ENCODE measurements at regions not wholly inside any gene's neighbourhood (a gene's known extent, or its start where the extent isn't known, plus 50 kb on each side); places are given as distances from the start of the nearest gene placed in this dataset.
A peak's percentile ranks its signal among the peaks of the same experiment; 100 is the strongest.

DNA sequence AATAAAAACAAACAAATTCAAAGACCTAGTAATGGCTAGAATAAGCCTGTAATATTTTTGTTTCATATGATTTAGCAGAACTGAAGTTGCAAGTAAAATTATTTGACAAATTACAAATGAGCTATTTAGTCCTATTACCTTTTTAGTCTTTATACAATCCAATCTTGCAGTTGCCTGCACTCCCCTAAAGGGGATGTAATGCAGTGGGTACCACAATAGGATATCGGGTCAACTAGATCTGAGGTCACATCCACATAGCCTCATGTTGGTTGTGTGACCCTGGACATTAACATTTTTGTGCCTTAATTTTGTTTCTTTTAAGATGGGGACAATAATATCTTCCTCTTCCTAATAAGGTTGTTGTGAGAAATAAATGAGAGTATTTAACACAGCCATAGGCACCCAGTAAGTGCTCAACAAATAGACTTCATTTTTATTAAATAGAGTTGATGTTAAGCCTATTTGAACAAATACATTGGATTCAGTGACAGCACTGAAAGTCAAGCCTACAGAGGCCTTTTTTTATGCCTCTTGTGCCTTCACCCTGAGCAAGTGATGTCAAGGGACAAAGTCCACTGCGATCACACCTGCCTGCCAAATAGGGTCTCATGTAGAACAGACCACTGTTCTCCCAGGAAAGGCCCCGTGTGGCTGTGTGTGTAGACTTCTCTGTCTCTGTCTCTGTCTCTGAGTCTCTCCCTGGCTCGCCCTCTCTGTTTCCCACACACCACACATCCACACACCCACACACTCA, 124.8 kb downstream of the EVX1 start:
- 85% methylated on average over 4 of the region's 4 CpGs for WGBS (ENCODE audit: low lambda C conversion rate, missing lambda C conversion rate)
- no peak overlapping the region for H3K27ac ChIP-seq
- no peaks in the 10 kb centered on the region for H3K27me3 ChIP-seq
- H3K9me3 ChIP-seq (ENCODE audit: low read depth), result no peaks in the 10 kb centered on the region
- TF ChIP-seq EZH2 (IDR thresholded peaks at IDR 0.05; ENCODE audit: borderline replicate concordance) (no peak), EZH2phosphoT487 (IDR thresholded peaks at IDR 0.05; ENCODE audit: low read depth, severe bottlenecking, unreplicated experiment) (no peak)
- TF ChIP-seq, protein P1, sequence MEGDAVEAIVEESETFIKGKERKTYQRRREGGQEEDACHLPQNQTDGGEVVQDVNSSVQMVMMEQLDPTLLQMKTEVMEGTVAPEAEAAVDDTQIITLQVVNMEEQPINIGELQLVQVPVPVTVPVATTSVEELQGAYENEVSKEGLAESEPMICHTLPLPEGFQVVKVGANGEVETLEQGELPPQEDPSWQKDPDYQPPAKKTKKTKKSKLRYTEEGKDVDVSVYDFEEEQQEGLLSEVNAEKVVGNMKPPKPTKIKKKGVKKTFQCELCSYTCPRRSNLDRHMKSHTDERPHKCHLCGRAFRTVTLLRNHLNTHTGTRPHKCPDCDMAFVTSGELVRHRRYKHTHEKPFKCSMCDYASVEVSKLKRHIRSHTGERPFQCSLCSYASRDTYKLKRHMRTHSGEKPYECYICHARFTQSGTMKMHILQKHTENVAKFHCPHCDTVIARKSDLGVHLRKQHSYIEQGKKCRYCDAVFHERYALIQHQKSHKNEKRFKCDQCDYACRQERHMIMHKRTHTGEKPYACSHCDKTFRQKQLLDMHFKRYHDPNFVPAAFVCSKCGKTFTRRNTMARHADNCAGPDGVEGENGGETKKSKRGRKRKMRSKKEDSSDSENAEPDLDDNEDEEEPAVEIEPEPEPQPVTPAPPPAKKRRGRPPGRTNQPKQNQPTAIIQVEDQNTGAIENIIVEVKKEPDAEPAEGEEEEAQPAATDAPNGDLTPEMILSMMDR (IDR thresholded peaks at IDR 0.05; ENCODE audit: poor library complexity), result no peak
- no peak overlapping the region for H2AFZ ChIP-seq
- DNase-seq (ENCODE audit: low spot score), result peak; percentile 26
- no peaks in the 10 kb centered on the region for H3K79me2 ChIP-seq
- H3K4me2 ChIP-seq, result no peak overlapping the region
- H3K4me3 ChIP-seq, result no peak overlapping the region
- no peaks in the 10 kb centered on the region for H3K36me3 ChIP-seq (replicated peaks; ENCODE audit: insufficient read depth, low read depth)
- H4K20me1 ChIP-seq (ENCODE audit: insufficient read depth, poor library complexity, severe bottlenecking), result no peaks in the 10 kb centered on the region
- H3K4me1 ChIP-seq (ENCODE audit: insufficient read depth), result peaks cover 20% of the 10 kb centered on the region
- H3K9me2 ChIP-seq (replicated peaks; ENCODE audit: insufficient read depth), result no peaks in the 10 kb centered on the region

DNA sequence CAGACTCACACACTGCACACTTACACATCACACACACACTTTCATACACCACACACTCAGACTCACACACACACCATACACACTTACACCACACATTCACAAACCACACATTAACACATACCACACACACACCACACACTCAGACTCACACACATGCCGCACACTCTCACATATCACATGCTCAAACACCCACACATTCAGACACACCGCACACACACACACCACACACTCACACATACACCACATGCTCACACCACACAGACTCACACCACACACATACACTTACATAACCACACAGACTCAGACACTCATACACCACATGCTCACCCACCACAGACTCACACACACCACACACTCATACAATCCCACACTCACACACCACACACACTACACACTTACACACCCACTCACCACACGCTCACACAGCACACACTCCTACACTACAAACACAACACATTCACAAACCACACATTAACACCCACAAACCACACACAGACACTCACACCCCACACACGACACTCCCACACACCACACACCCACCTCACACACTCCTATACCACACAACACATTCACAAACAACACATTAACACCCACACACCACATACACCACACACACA, 125.4 kb downstream of the EVX1 start:
- no peak for DNase-seq (ENCODE audit: low spot score)
- Histone ChIP-seq H3K27me3 (no peaks in the 10 kb centered on the region), H3K27ac (no peak overlapping the region), H3K4me1 (ENCODE audit: insufficient read depth) (peaks cover 20% of the 10 kb centered on the region), H2AFZ (no peak overlapping the region), H3K4me3 (no peak overlapping the region), H3K9me2 (replicated peaks; ENCODE audit: insufficient read depth) (no peaks in the 10 kb centered on the region), H4K20me1 (ENCODE audit: insufficient read depth, poor library complexity, severe bottlenecking) (no peaks in the 10 kb centered on the region), H3K36me3 (replicated peaks; ENCODE audit: insufficient read depth, low read depth) (no peaks in the 10 kb centered on the region), H3K9me3 (ENCODE audit: low read depth) (no peaks in the 10 kb centered on the region), H3K4me2 (no peak overlapping the region), H3K79me2 (no peaks in the 10 kb centered on the region)
- TF ChIP-seq EZH2phosphoT487 (IDR thresholded peaks at IDR 0.05; ENCODE audit: low read depth, severe bottlenecking, unreplicated experiment), result no peak
- TF ChIP-seq, protein P1 (IDR thresholded peaks at IDR 0.05; ENCODE audit: poor library complexity), result no peak
- TF ChIP-seq EZH2 (IDR thresholded peaks at IDR 0.05; ENCODE audit: borderline replicate concordance), result no peak
- WGBS (ENCODE audit: low lambda C conversion rate, missing lambda C conversion rate), result 96% methylated on average over 4 of the region's 4 CpGs

DNA sequence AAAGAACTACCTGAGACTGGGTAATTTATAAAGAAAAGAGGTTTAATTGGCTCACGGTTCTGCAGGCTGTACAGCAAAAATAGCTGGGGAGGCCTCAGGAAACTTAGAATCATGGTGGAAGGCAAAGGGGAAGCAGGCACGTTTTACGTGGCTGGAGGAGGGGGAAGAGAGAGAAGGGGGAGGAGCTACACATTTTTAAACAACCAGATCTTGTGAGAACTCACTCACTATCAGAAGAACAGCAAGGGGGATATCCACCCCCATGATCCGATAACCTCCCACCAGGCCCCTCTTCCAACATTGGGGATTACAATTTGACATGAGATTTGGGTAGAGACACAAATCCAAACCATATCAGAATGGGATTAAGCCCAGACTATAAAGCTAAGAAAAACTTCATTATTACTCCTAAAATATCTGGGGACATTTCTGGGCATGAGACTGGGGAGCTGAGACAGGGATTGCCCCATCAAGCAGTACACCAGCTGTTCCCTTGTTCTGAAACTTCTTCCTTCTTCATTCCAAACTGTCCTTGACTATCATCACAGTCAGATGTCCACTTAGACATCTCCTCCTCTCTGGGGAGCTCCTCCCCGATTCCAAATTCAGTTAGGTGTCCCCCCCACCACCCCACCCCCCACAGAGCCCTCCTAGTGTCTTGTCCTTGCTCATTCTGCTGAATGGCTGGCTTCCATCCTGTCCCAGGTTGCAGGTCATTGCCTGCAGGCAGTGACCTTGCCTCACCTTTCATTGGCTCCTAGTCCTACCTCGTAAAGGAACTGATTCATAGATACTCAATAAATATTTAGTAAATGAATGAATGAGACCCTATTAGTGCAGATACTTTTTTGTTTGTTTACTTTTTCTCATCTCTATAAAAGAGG, 132.6 kb downstream of the EVX1 start:
- TF ChIP-seq, protein P1 (IDR thresholded peaks at IDR 0.05; ENCODE audit: poor library complexity), result no peak
- TF ChIP-seq EZH2 (IDR thresholded peaks at IDR 0.05; ENCODE audit: borderline replicate concordance), result no peak
- no peak for TF ChIP-seq EZH2phosphoT487 (IDR thresholded peaks at IDR 0.05; ENCODE audit: low read depth, severe bottlenecking, unreplicated experiment)
- no peak overlapping the region for H3K4me2 ChIP-seq
- peaks cover 3% of the 10 kb centered on the region for H3K4me1 ChIP-seq (ENCODE audit: insufficient read depth)
- H4K20me1 ChIP-seq (ENCODE audit: insufficient read depth, poor library complexity, severe bottlenecking), result no peaks in the 10 kb centered on the region
- DNase-seq (ENCODE audit: low spot score), result no peak
- no peaks in the 10 kb centered on the region for H3K79me2 ChIP-seq
- H3K9me2 ChIP-seq (replicated peaks; ENCODE audit: insufficient read depth), result no peaks in the 10 kb centered on the region
- H3K27ac ChIP-seq, result no peak overlapping the region
- no peaks in the 10 kb centered on the region for H3K9me3 ChIP-seq (ENCODE audit: low read depth)
- H3K27me3 ChIP-seq, result no peaks in the 10 kb centered on the region
- no peak overlapping the region for H2AFZ ChIP-seq
- H3K4me3 ChIP-seq, result no peak overlapping the region
- 68% methylated on average over 6 of the region's 6 CpGs for WGBS (ENCODE audit: low lambda C conversion rate, missing lambda C conversion rate)
- H3K36me3 ChIP-seq (replicated peaks; ENCODE audit: insufficient read depth, low read depth), result no peaks in the 10 kb centered on the region

Data from hepatocyte (in vitro differentiated cells).